A549 (cell line): ENCODE measurements at regions not wholly inside any gene's neighbourhood (a gene's known extent, or its start where the extent isn't known, plus 50 kb on each side); places are given as distances from the start of the nearest gene placed in this dataset.

ENCODE experiments used
- BHLHE40 ChIP-seq: IDR thresholded peaks from 2 replicates; pipeline ENCODE4 v1.6.1; 2012; ENCODE audit warnings: low read depth, low read length, inconsistent platforms
- CHD4 ChIP-seq: fragments of 200-600 bp; sonication (generic); IDR thresholded peaks from 2 replicates; pipeline ENCODE4 v1.6.1; 2016; ENCODE audit warnings: antibody characterized with exemption, mild to moderate bottlenecking, borderline replicate concordance
- EP300 ChIP-seq, 2 experiments: fragments of >200 bp; sonication (Bioruptor Twin); formaldehyde crosslinking; IDR thresholded peaks; 2 replicates in 1 of 2; 3 replicates in 1 of 2; pipeline ENCODE4 v1.6.1; 2016 to 2017
- JUNB ChIP-seq: fragments of >200 bp; sonication (Bioruptor Twin); formaldehyde crosslinking; IDR thresholded peaks from 2 replicates; pipeline ENCODE4 v1.6.1; 2016
- MAFK ChIP-seq: fragments of 450-650 bp; IDR thresholded peaks from 2 replicates; pipeline ENCODE4 v1.6.1; 2014; ENCODE audit not compliant: partially characterized antibody
- NFE2L2 ChIP-seq: fragments of 150-350 bp; conservative IDR thresholded peaks from 2 replicates; pipeline ENCODE4 v1.6.1; 2014; ENCODE audit warnings: low read length
- NPAS2 ChIP-seq: fragments of 250-450 bp; sonication (Bioruptor Pico); IDR thresholded peaks from 2 replicates; pipeline ENCODE4 v1.8.0; 2022; ENCODE audit warnings: mild to moderate bottlenecking, moderate library complexity, borderline replicate concordance
- POLR2A ChIP-seq: IDR thresholded peaks from 2 replicates; pipeline ENCODE4 v1.6.1; 2012; ENCODE audit warnings: mild to moderate bottlenecking, low read length
- SMC3 ChIP-seq: fragments of >200 bp; sonication (Bioruptor Twin); formaldehyde crosslinking; IDR thresholded peaks from 3 replicates; pipeline ENCODE4 v1.6.1; 2018; ENCODE audit warnings: inconsistent platforms
- TF ChIP-seq, protein P1 (sequence below): fragments of >200 bp; sonication (Bioruptor Twin); formaldehyde crosslinking; IDR thresholded peaks from 3 replicates; pipeline ENCODE4 v1.5.1; 2016
- TF ChIP-seq, protein P2 (sequence below): IDR thresholded peaks from 2 replicates; pipeline ENCODE4 v1.6.1; 2012; ENCODE audit warnings: low read depth, borderline replicate concordance
- TF ChIP-seq, protein P3 (sequence below): fragments of 200-600 bp; sonication (generic); IDR thresholded peaks from 2 replicates; pipeline ENCODE4 v1.6.1; 2016; ENCODE audit warnings: antibody characterized with exemption, mild to moderate bottlenecking, moderate library complexity
- TF ChIP-seq, protein P4 (sequence below): IDR thresholded peaks from 2 replicates; pipeline ENCODE4 v1.6.1; 2012

DNA sequence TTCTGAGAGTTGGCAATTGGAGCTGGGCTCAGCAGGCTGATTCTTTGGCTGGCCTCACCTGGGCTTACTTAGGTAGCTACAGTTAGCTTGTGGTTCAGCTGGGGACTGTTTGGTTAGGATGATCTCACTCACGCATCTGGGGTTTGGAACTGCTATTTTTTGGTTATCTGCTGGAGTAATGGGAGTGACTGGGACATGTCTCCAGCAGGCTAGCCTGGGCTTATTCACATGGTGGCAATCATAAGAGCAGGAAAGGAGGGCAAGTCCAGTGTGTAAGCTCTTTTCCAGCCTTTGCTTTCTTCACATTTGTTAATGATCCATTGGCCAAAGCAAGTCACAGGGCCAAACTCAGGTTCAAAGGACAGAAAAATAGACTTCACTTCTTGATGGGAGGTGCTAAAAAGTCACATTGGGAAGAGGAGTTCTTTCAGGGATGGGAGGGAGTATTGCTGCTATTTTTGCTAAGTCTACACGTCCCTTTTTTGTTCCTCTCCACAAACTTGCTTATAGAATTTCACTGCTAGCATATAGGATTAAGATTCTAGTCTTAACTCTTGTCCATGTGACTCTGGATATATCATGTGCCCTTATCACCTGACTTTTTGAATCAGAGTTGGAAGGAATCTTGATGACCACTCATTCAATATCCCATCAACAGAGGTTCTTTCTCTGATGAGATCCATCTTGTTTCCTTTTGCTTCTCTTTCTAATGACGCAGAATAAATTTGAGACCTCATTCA is 174.0 kb downstream of the ZFP36L2 start:
- TF ChIP-seq POLR2A (no peak), NFE2L2 (no peak), EP300 (IDR thresholded peaks at IDR 0.05) (no peak), BHLHE40 (no peak), MAFK (no peak), NPAS2 (CRISPR knock-in tag) (no peak), CHD4 (no peak), JUNB (no peak), SMC3 (no peak)
- TF ChIP-seq, protein P1, sequence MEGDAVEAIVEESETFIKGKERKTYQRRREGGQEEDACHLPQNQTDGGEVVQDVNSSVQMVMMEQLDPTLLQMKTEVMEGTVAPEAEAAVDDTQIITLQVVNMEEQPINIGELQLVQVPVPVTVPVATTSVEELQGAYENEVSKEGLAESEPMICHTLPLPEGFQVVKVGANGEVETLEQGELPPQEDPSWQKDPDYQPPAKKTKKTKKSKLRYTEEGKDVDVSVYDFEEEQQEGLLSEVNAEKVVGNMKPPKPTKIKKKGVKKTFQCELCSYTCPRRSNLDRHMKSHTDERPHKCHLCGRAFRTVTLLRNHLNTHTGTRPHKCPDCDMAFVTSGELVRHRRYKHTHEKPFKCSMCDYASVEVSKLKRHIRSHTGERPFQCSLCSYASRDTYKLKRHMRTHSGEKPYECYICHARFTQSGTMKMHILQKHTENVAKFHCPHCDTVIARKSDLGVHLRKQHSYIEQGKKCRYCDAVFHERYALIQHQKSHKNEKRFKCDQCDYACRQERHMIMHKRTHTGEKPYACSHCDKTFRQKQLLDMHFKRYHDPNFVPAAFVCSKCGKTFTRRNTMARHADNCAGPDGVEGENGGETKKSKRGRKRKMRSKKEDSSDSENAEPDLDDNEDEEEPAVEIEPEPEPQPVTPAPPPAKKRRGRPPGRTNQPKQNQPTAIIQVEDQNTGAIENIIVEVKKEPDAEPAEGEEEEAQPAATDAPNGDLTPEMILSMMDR, result no peak
- TF ChIP-seq, protein P2, sequence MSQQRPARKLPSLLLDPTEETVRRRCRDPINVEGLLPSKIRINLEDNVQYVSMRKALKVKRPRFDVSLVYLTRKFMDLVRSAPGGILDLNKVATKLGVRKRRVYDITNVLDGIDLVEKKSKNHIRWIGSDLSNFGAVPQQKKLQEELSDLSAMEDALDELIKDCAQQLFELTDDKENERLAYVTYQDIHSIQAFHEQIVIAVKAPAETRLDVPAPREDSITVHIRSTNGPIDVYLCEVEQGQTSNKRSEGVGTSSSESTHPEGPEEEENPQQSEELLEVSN, result no peak
- TF ChIP-seq, protein P3, sequence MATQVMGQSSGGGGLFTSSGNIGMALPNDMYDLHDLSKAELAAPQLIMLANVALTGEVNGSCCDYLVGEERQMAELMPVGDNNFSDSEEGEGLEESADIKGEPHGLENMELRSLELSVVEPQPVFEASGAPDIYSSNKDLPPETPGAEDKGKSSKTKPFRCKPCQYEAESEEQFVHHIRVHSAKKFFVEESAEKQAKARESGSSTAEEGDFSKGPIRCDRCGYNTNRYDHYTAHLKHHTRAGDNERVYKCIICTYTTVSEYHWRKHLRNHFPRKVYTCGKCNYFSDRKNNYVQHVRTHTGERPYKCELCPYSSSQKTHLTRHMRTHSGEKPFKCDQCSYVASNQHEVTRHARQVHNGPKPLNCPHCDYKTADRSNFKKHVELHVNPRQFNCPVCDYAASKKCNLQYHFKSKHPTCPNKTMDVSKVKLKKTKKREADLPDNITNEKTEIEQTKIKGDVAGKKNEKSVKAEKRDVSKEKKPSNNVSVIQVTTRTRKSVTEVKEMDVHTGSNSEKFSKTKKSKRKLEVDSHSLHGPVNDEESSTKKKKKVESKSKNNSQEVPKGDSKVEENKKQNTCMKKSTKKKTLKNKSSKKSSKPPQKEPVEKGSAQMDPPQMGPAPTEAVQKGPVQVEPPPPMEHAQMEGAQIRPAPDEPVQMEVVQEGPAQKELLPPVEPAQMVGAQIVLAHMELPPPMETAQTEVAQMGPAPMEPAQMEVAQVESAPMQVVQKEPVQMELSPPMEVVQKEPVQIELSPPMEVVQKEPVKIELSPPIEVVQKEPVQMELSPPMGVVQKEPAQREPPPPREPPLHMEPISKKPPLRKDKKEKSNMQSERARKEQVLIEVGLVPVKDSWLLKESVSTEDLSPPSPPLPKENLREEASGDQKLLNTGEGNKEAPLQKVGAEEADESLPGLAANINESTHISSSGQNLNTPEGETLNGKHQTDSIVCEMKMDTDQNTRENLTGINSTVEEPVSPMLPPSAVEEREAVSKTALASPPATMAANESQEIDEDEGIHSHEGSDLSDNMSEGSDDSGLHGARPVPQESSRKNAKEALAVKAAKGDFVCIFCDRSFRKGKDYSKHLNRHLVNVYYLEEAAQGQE, result no peak
- TF ChIP-seq, protein P4, sequence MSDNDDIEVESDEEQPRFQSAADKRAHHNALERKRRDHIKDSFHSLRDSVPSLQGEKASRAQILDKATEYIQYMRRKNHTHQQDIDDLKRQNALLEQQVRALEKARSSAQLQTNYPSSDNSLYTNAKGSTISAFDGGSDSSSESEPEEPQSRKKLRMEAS, result no peak
